Esophagus muscularis mucosa (tissue), 4 donors: ENCODE measurements at regions not wholly inside any gene's neighbourhood (a gene's known extent, or its start where the extent isn't known, plus 50 kb on each side); places are given as distances from the start of the nearest gene placed in this dataset.

Source experiments
- CTCF ChIP-seq, 3 experiments: fragments of 200-600 bp in 2 of 3; fragments of 450-650 bp in 1 of 3; sonication (generic) in 2 of 3; IDR thresholded peaks; one replicate each; pipeline ENCODE4 v1.5.1; 2017 to 2019; ENCODE audit warnings: antibody characterized with exemption in 3 of 3, mild to moderate bottlenecking in 2 of 3, moderate library complexity in 1 of 3
- EP300 ChIP-seq: sonication (generic); formaldehyde crosslinking; IDR thresholded peaks from one replicate; pipeline ENCODE4 v1.6.1; 2017; ENCODE audit warnings: antibody characterized with exemption
- POLR2A ChIP-seq: fragments of 450-650 bp; IDR thresholded peaks from one replicate; pipeline ENCODE4 v1.6.1; 2017; ENCODE audit warnings: antibody characterized with exemption, moderate library complexity, mild to moderate bottlenecking, low read depth
- POLR2AphosphoS5 ChIP-seq, 2 donors: sonication (generic); formaldehyde crosslinking; IDR thresholded peaks; one replicate each; pipeline ENCODE4 v1.6.1; 2017; ENCODE audit warnings: antibody characterized with exemption in 2 of 2

GRCh38 chr4:11496351-11496829 lies 67.7 kb upstream of the HS3ST1 start:
- TF ChIP-seq POLR2A (no peak), CTCF (IDR thresholded peaks at IDR 0.05) (no peak), EP300 (no peak), POLR2AphosphoS5 (IDR thresholded peaks at IDR 0.05) (no peak)
